ENCODE measurements at regions not wholly inside any gene's neighbourhood (a gene's known extent, or its start where the extent isn't known, plus 50 kb on each side); places are given as distances from the start of the nearest gene placed in this dataset.

DNA sequence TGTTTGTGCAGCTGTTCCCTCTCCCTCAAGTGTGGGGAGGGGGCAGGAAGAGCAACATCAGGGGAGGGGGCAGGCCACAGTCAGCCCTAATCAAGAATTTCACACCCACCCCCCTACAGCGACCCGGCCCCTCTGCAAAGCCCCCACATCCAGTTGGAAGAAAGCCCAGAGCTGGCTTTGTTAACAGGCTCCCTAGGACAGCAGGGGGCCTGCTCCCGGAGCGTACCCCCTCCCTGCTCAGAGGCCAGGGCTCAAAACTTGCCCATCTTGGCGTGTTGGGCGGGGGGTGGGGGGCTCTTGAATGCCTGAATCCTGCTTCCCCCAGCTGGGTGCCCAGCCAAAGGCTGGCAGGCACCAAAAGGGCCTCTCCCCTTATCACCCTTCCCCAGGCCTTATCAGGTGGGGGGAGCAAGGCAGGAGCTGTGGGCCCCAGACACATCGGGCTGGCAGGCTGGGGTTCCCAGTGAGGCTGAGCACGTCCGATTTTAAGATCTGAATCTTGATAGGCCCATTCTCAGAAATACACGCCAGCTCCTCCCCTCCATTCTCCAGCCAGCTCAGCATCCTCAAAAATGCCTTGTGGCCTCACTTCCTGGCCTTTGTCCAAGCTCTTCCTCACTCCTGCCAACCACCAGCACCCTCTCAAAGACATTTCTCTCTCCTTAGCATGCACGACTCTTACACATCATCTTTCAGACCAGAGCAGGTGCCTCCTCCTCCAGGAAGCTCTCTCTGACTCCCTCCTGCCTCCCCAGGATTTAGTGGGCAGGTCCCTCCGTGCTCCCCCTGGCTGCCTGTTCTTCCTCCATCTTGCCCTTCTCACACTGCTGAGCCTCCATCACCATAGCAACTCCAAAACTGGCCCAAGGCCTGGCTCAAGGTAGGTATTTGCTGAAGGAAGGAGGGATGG lies 384.8 kb downstream of the MN1 start:
- no peak for DNase-seq (ENCODE audit: low read depth in 2 of 2)

DNA sequence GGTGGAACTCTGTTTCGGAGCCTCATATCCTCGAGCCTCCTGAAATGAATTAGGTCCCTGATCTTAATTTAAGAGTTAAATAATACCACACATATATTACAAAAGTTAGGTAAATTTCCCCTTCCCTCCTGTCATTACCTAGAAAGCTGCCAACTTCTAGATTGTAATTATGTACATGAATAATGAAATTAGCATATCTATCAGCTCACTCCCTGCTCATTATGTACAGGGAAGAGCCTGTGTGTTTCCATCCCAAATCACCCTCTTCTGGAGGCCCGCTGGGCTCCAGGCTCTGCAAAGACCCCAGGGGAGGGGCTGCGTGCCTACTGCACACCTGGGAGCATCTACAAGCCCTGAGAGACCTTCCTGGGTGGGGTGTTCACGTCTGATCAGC lies 384.1 kb downstream of the MN1 start:
- DNase-seq (ENCODE audit: low read depth in 2 of 2) = no peak

DNA sequence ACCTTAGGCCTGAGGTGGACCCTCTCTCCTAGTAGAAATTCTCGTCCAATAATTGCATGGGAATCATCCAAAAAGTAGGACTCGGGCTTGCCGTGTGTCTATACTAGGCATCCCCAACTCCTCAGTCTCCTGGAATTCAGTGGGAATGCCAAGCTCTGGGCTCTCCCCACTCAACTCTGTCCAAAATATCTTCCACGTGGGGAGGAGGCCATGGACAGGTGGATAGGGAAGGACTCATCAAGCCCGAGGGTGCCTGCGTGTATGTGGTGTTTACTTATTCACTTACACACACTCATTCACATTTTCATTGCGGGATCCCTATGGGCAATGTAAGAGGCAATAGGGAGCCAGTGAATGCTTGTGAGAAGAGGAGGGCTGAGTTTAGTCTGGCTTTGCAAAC lies 383.3 kb downstream of the MN1 start:
- DNase-seq (ENCODE audit: low read depth in 2 of 2) = no peak

DNA sequence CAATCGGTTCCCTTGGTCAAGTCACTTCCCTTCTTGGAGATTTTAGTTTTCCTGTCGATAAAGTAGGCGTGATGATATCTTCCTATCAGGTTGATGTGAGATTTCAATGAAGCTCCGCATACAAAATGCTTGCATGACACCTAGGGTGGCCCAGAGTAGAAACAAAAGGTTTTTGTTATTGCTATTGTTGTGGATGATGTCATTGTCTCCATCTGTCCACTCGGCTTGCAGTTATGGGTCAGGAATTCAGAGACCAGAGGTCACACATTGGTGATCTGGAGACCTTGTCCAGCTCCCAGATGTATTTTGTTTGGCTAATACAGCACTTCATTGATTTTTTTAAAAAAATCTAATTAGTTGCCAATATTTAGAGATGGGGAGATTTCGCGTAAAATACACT lies 382.1 kb downstream of the MN1 start:
- no peak for DNase-seq (ENCODE audit: low read depth in 2 of 2)

DNA sequence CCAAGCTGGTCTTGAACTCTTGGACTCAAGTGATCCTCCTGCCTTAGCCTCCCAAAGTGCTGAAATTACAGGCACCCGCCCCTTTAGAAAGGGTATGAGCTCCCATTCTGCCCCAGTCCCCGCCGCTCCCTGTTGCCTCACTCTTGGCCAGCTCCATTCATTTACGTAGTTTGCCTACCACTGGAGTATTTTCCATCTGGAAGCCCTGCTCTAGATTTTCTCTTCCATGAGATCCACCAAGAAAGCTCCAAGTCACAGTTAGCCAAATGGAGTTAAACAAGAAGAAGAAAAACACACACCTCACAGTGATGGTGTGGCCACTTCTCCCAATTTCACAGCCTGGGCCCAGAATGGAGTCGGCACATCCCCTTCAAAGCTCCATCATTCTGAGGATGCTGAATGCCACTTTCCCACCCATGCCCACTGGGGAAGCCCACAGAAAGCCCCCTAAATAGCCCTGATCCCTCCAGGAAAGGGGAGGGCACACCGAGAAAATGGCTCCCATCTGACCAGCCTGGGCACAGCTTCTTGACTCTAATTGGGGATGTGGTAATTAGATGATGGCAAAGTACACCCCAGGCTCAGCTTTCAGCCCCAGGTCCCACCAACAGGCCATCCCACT lies 381.2 kb downstream of the MN1 start:
- no peak for DNase-seq (ENCODE audit: low read depth in 2 of 2)

DNA sequence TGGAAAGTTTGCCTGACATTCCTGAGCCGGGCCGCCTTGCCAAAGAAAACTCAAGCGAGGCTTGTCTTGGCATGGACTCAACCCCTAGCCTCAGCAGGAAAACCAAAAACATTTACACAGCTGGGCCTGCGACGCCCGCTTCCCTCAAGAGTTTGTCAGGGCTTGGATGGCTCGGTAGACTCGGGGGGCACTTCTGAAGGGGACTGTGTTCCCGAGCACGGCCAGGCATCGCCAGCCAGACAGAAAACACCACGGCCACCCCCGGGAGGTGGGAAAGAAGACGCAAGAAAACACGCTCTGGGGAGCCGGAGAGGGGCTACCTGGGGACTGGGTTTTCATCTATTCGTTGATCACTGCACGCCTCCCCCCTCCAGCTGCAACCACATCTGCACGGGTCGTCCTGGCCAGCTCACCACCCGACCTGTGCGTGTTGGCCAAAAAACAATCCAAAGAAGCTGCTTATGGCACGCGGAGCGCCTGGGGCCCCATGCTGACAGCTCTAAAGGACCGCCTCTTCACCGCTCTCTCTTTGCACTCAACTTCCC lies 380.7 kb downstream of the MN1 start:
- DNase-seq (ENCODE audit: low read depth in 2 of 2) = no peak

DNA sequence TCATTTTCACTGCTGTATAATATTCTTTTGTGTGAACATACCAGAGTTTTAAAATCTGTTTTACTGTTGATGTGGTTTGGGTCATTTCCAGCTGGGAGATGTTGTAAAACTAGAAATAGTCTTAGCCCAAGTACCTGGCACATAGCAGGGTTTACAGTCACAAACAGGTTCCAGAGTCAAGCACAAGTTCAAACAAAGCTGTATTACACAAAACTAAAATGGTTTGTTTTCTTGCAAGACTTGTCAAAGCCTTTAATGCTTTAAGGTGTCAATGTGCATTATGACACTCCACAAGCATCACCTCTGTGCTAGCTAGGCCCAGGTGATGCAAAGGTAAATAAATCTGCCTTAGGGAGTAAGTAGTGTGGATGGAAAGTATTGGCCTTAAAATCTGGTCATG lies 379.1 kb downstream of the MN1 start:
- no peak for DNase-seq (ENCODE audit: low read depth in 2 of 2)

DNA sequence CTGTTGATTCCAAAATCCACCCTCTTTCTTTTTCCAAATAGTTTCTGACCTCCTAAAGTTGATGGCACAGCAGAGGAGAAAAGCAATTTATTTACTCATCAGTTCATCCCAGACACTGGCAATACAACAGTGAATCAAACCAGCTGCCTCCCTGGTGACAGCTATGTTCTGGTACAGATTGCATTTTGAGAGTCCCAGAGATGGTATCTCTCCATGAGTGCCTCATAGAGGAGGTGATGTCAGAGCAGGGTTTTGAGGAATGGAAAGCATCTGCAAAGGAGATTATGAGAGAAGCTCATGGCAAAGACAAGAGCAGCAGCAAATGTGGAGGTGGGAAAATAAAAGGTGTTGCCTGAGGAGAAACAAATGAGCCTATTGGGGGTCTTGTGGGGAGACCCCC lies 377.2 kb downstream of the MN1 start:
- DNase-seq (ENCODE audit: low read depth in 2 of 2) = no peak

DNA sequence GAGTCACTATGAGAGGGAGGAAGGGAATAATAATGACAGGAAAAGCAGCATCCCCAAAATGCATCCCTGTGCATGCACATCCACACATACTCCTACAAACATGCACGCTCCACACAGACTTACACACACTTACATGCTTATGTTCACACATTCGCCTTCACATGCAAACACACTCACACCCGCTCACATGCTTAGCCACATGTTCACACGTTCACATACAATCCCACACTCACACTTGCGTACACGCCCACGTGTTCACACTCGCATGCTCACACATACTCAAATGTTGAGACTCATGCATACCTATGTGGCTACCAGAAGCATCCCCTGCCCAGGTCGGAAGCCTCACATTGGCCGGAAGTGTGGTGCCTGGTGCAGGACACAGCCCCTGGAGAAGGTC lies 372.1 kb downstream of the MN1 start:
- DNase-seq (ENCODE audit: low read depth in 2 of 2) = no peak

DNA sequence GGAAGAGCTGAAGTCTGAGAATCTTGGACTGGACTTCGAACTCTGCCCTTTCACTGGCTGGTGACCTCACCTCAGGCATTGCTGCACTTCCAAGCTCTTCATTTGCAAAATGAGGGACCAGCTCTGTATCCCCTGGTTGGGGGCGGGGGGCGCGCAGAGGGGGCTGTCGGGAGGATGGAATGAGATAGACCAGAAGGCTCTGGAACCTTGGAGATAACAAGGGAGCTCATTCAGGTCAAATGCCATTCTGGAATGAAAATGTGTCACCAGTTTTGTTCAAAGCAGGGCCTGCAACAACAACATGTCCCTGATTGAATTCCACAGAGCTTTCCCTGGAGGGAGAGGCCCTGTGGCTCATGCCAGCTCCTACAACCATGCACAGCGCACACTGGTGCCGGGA lies 370.5 kb downstream of the MN1 start:
- no peak for DNase-seq (ENCODE audit: low read depth in 2 of 2)

DNA sequence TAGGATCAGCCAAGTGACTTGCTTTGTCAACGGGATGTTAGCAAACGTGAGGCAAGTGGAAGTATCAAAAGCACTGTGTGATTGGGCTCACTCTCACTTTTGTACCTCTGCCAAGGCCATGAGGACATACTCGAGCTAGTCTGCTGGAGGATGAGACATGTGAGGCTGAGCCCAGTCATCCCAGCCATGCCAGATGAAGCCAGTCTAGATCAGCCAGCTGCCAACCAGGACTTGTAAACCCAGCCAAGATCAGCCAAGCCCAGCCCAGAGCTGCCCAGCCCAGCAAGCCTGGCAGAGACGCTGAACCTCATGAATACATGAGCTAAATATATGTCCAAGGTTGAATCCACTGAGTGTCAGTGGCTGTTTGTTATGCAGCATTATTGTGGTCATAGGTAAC lies 369.7 kb downstream of the MN1 start:
- no peak for DNase-seq (ENCODE audit: low read depth in 2 of 2)

DNA sequence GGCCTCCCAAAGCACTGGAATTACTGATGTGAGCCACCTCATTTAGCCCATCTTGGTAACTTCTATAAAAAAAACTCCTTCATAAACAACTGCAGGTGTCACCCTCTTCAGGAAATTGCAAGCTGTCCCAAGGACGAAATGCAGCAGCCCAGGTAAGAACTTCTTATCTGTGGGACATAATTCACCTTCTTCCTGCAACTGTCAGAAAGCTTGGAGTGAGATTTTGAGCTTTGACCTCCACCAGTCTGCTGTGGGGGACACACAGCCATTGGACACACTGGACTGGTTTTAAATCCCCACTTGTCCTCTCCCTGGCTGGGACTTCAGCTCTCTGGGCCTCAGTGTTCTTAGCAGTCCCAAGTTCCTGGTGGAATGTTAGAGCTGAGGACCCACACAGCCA lies 368.5 kb downstream of the MN1 start:
- DNase-seq (ENCODE audit: low read depth in 2 of 2) = no peak

DNA sequence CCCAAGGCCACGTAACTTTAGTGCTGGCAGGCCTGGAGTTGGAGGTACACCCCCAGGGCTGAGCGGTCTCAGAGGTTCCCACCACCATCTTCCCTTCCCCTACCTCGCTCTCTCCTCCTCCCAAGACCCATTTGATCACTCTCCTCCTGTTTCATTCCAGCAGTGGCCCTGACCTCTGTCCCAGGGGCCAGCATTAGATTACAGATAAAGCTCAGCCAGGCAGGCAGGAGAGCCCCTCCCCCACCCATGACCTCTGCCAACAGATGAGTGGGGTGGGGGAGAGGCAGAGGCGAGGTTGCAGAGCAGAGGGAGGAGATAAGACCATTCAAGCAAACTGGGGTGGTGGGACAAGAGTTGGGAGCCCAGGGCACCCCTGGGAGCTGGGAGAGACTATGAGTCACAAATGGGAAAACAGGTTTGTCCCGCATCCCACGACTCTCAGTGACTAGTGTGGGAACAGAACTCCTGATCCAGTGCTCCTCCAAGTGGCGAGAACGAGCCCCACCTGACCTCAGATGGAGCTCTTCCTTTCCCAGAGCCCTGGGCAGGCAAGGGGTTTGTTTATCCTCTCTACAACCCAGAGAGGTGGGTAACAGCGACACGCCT lies 367.9 kb downstream of the MN1 start:
- DNase-seq (ENCODE audit: low read depth in 2 of 2) = no peak

DNA sequence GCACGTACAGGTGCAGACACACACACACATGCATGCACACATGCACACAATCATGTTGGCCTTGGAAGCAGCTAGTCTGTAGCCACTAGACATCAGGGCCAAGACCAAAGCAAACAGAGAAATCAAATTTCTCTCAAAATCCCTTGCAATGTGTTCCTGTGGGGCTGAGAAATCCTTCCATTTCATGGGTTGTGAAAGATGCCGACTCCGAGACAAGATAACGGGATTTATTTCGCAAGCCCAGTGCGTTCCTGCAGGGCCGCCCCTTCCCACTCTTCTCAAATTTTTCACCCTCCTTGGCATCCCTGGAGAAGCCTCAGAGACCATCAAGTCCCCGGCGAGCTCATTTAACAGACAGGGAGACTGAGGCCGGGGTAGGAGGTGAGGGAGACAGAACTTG lies 366.7 kb downstream of the MN1 start:
- no peak for DNase-seq (ENCODE audit: low read depth in 2 of 2)

DNA sequence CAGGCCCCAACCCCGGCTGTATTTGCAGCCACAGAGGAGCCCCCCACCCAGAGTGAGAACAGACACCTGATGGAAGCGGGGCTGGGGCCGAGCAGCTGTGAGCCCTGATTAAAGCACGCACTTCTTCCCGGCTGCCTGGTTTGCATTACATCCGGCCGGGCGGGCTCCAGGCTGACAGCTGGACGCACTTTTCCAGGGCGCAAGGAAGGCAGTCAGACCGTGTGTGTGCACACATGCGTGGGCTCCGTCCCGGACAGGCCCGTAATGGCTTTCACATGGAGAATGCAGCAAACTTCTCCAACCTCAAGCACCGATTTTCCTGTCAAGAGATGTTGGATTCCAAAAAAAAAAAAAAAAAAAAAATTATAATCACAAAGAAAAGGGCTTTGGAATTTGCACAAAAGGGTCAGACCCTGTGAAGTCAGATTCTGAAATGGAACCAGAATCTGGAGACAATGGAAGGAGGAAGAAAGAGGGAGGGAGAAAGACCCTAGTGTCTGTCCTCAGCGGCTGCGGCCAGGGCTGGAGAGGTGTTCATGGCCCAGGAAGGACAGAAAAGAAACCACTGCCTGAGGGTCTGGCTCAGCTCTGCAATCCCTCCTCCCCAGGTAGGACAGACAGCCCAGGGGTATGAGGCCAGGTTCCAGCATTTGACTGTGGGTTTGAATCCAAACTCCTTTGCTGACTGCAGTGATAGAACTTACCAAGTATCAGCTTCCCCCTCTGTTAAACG lies 365.5 kb downstream of the MN1 start:
- no peak for DNase-seq (ENCODE audit: low read depth in 2 of 2)

DNA sequence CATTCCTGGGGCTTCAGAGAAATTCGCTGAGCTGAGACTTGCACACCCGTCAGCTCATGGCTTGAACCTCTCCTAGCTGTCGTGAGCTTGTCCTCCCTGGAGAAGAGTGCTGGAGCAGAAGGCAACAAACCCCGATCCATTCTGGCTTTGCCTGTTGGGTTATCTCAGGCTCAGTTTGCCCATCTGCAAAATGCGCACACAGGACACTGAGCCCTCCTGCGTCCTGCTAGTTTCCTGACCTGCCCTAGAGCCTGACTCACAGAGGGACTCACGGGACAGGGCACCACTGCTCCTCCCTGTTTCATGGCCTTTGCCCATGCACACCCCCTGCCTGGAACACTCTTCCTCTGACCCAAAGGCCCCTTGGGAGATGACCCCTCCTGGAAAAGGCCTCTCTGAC lies 365.0 kb downstream of the MN1 start:
- DNase-seq (ENCODE audit: low read depth in 2 of 2) = no peak

DNA sequence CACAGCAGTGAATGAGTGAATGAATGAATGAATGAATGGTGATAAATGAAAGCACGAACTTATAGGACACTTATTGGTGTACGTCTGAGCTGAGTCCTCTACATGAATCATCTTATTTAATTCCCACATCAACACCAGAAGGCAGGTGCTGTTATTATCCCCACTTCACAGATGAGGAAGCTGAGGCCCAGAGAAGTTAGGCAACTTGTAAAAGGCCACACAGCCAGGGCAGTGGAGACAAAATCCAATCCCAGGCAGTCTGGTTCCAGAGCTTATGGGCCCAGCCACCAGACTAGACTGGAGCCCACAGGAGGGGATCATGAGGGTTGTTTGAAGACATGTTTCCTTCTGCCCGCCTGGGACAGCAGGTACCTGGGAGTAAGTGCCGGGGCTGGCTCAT lies 364.0 kb downstream of the MN1 start:
- DNase-seq (ENCODE audit: low read depth in 2 of 2) = no peak

DNA sequence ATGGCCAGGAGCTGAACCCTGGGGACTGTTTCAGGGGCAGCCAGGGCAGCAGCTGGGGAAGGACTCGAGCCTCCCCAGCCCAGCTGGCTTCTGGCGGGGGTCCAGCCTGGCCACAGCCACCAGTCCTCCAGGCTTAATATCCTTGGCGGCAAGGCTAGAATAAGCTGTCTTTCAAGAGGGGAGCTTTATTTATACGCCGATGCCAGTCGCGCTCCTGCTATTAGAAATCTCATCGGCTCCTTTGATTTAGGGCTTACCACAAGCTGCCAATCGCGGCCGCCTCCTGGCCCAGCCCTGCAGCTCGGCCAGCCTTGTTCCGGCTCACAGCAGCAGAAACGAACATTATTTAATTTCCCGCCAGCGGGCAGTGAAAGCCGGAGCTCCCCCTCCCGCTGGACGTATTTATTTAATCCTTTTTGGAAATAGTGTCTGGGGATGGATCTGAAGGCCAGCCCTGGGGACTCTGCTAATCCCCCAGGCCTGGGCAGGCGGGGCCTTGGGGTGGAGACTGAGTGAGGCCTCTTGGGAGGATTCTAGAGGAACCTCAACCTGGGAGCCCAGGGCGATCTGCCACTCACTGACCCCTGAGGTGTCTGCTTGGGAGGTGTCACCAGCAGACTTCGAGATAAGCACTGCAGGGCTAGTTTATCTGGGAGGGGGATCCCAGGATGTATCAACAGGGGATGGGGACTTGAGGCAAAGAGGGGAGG lies 363.1 kb downstream of the MN1 start:
- no peak for DNase-seq (ENCODE audit: low read depth in 2 of 2)

DNA sequence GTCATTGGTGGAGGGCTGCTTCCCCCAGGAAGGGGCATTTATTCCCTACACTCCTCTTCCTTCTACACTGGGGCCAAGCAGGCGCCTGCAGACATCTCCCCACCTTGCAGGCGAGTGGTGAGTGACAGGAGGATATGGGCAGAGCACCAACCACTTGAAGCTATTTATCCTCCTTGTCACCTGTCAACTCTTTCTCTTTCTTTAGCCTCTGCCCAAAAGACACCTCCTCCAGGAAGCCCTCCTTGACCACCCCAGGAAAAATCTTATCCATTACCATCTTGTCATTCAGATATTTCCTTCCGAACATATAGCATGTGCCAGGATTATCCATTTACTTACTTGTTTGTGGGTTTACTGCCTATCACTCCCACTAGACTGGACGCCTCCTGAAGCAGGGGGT lies 362.4 kb downstream of the MN1 start:
- DNase-seq (ENCODE audit: low read depth in 2 of 2) = no peak

DNA sequence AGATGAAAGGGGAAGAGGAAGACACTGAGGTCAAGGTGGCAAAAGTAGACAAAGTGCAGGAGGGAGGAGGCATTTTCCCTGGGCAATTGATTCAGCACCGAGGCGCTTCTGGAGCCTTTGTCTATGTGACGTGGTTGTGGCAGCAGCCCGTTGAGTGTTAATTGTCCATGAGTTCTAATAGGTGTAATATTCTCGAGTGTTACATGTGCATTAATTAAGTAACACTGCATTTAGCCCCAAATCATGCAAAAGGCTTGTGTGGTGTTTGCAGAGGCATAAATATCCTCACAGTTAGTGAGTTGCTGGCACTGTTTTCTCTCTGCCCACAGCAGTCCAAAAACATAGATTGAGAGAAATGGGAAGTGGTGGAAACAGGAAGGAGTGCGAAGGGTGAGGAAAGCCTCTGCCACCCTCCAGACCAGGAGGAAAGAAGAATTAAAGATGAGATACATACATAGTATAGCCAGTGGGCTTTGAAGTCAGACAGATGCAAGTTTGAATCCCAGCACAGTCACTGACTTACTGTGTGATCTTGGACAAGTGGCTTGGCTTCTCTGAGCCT lies 361.2 kb downstream of the MN1 start:
- DNase-seq (ENCODE audit: low read depth in 2 of 2) = no peak

Measured in stimulated activated CD4-positive, alpha-beta T cell treated with anti-CD3 and anti-CD28 coated beads, Interleukin-1b, Interleukin-23, amount 100 ng/mL, for 4 hours (primary cell).